ENCODE measurements at regions not wholly inside any gene's neighbourhood (a gene's known extent, or its start where the extent isn't known, plus 50 kb on each side); places are given as distances from the start of the nearest gene placed in this dataset.
"Not testable (repeated sequence)": the region's sequence is repeated elsewhere in the genome, so short reads cannot be mapped to it uniquely, and the experiment has no call there.

DNA sequence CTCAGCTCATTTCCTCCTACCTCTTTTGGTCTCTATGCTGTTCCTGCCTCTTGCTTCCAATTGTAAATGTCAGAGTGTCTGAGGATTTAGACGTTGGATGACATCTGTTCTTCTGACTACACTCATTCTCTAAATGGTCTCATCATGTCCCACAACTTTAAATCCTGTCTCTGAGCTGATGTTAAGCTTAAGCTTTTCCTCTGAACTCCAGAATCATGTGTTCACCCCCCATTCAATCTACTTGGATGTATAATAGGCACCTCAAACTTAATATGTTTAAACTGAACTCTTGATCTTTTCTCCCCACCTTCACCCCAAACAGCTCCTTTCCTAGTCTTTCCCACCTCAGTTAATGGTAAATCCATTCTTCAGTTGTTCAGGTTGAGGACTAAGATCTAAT lies 433.6 kb downstream of the CSNK1G3 start:
- peaks cover 21% of the 10 kb centered on the region for H3K9me3 ChIP-seq (ENCODE audit: insufficient read depth, low read depth, low read length)
- no peaks in the 10 kb centered on the region for H3K4me1 ChIP-seq (ENCODE audit: insufficient read depth, low read length)
- WGBS: 89% methylated on average over 1 of the region's 1 CpG
- no peak overlapping the region for H3K4me3 ChIP-seq (ENCODE audit: low read length)
- H3K27me3 ChIP-seq (ENCODE audit: insufficient read depth, low read length): no peaks in the 10 kb centered on the region
- no peak overlapping the region for H3K27ac ChIP-seq (ENCODE audit: low read depth, low read length)
- no peak overlapping the region for H3K9ac ChIP-seq (ENCODE audit: low read depth, low read length)
- H3K36me3 ChIP-seq (ENCODE audit: insufficient read depth, low read length): 0 out of 2 replicates have a peak, but pooled peaks cover under 1% of the 10 kb centered on the region

GRCh38 chr5:123943151-123943550 lies 431.2 kb downstream of the CSNK1G3 start:
- peaks cover 8% of the 10 kb centered on the region; the same call in 1 of the 2 replicates for H3K36me3 ChIP-seq (ENCODE audit: insufficient read depth, low read length)
- H3K4me1 ChIP-seq (ENCODE audit: insufficient read depth, low read length): no peaks in the 10 kb centered on the region
- H3K27ac ChIP-seq (ENCODE audit: low read depth, low read length): no peak overlapping the region
- H3K4me3 ChIP-seq (ENCODE audit: low read length): no peak overlapping the region
- H3K9me3 ChIP-seq (ENCODE audit: insufficient read depth, low read depth, low read length): peaks cover 42% of the 10 kb centered on the region
- no peaks in the 10 kb centered on the region for H3K27me3 ChIP-seq (ENCODE audit: insufficient read depth, low read length)
- H3K9ac ChIP-seq (ENCODE audit: low read depth, low read length): no peak overlapping the region

GRCh38 chr5:123940416-123940815 lies 428.4 kb downstream of the CSNK1G3 start:
- Histone ChIP-seq H3K9ac (ENCODE audit: low read depth, low read length) (no peak overlapping the region), H3K4me3 (ENCODE audit: low read length) (no peak overlapping the region), H3K9me3 (ENCODE audit: insufficient read depth, low read depth, low read length) (peaks cover 67% of the 10 kb centered on the region), H3K36me3 (ENCODE audit: insufficient read depth, low read length) (peaks cover 18% of the 10 kb centered on the region), H3K27ac (ENCODE audit: low read depth, low read length) (no peak overlapping the region), H3K27me3 (ENCODE audit: insufficient read depth, low read length) (no peaks in the 10 kb centered on the region), H3K4me1 (ENCODE audit: insufficient read depth, low read length) (no peaks in the 10 kb centered on the region)

GRCh38 chr5:123937230-123937629 lies 425.3 kb downstream of the CSNK1G3 start:
- Histone ChIP-seq H3K9me3 (ENCODE audit: insufficient read depth, low read depth, low read length) (peaks cover 61% of the 10 kb centered on the region), H3K4me1 (ENCODE audit: insufficient read depth, low read length) (no peaks in the 10 kb centered on the region), H3K36me3 (ENCODE audit: insufficient read depth, low read length) (peaks cover 18% of the 10 kb centered on the region), H3K4me3 (ENCODE audit: low read length) (no peak overlapping the region), H3K27ac (ENCODE audit: low read depth, low read length) (no peak overlapping the region), H3K9ac (ENCODE audit: low read depth, low read length) (no peak overlapping the region), H3K27me3 (ENCODE audit: insufficient read depth, low read length) (no peaks in the 10 kb centered on the region)
- WGBS: 70% methylated on average over 6 of the region's 6 CpGs

DNA sequence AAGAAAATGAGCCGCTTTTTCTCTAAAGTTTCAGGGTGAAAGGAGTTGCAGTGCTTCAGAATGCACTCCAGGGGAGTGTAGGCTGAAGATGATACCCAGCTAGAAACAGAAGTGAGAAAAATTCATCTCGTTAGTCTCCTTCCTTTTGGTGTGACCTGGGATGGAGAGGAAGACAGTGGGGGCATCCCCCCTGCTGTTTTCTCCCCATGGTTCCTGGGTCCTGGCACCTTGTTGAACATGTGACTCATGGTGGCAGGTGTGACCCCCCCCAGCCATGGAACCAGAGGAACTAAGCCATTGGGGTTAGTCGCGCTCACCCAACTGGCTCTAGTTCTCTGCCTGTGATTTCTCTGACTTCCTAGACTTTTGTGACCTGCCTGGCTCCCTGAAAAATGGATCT lies 424.6 kb downstream of the CSNK1G3 start:
- H3K4me3 ChIP-seq (ENCODE audit: low read length): no peak overlapping the region
- peaks cover 18% of the 10 kb centered on the region for H3K36me3 ChIP-seq (ENCODE audit: insufficient read depth, low read length)
- 95% methylated on average over 4 of the region's 4 CpGs for WGBS
- H3K9me3 ChIP-seq (ENCODE audit: insufficient read depth, low read depth, low read length): peaks cover 55% of the 10 kb centered on the region
- H3K4me1 ChIP-seq (ENCODE audit: insufficient read depth, low read length): no peaks in the 10 kb centered on the region
- H3K27ac ChIP-seq (ENCODE audit: low read depth, low read length): no peak overlapping the region
- H3K27me3 ChIP-seq (ENCODE audit: insufficient read depth, low read length): no peaks in the 10 kb centered on the region
- no peak overlapping the region for H3K9ac ChIP-seq (ENCODE audit: low read depth, low read length)

DNA sequence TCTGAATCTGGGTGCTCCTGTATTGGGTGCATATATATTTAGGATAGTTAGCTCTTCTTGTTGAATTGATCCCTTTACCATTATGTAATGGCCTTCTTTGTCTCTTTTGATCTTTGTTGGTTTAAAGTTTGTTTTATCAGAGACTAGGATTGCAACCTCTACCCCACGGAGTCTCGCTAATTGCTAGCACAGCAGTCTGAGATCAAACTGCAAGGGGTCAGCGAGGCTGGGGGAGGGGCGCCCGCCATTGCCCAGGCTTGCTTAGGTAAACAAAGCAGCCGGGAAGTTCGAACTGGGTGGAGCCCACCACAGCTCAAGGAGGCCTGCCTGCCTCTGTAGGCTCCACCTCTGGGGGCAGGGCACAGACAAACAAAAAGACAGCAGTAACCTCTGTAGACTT lies 421.8 kb downstream of the CSNK1G3 start:
- H3K9ac ChIP-seq (ENCODE audit: low read depth, low read length); H3K4me1 ChIP-seq (ENCODE audit: insufficient read depth, low read length); H3K4me3 ChIP-seq (ENCODE audit: low read length); H3K27me3 ChIP-seq (ENCODE audit: insufficient read depth, low read length); H3K36me3 ChIP-seq (ENCODE audit: insufficient read depth, low read length); H3K27ac ChIP-seq (ENCODE audit: low read depth, low read length): not testable (repeated sequence)
- WGBS: 52% methylated on average over 5 of the region's 7 CpGs
- peaks cover 31% of the 10 kb centered on the region for H3K9me3 ChIP-seq (ENCODE audit: insufficient read depth, low read depth, low read length)

DNA sequence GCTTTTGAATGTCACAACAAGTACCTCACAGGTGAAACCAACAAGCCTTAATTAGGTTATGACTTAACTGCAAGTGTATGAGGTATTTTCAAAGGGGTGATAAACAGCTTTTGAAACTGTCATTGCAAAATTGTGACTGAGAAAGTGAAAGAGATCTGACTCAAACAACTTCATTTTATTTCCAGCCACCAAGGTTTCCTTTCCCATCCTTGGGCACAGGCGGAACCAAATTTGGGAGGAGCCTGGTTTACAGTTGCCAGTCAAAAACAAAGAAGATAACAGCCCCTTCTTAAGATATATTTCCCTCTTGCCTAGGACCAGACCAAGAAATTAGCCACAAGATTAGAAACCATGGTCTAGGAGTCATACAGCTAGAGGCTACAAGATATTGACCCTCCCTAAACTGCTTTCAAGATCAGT lies 417.1 kb downstream of the CSNK1G3 start:
- no peak overlapping the region for H3K9ac ChIP-seq (ENCODE audit: low read depth, low read length)
- no peaks in the 10 kb centered on the region for H3K36me3 ChIP-seq (ENCODE audit: insufficient read depth, low read length)
- no peaks in the 10 kb centered on the region for H3K4me1 ChIP-seq (ENCODE audit: insufficient read depth, low read length)
- no peak overlapping the region for H3K27ac ChIP-seq (ENCODE audit: low read depth, low read length)
- H3K9me3 ChIP-seq (ENCODE audit: insufficient read depth, low read depth, low read length): no peaks in the 10 kb centered on the region
- no peaks in the 10 kb centered on the region for H3K27me3 ChIP-seq (ENCODE audit: insufficient read depth, low read length)
- H3K4me3 ChIP-seq (ENCODE audit: low read length): no peak overlapping the region
- WGBS: 90% methylated on average over 1 of the region's 1 CpG

- no peaks in the 10 kb centered on the region for H3K27me3 ChIP-seq (ENCODE audit: insufficient read depth, low read length)
- no peaks in the 10 kb centered on the region for H3K4me1 ChIP-seq (ENCODE audit: insufficient read depth, low read length)
- H3K4me3 ChIP-seq (ENCODE audit: low read length): no peak overlapping the region
- no peak overlapping the region for H3K9ac ChIP-seq (ENCODE audit: low read depth, low read length)
- H3K36me3 ChIP-seq (ENCODE audit: insufficient read depth, low read length): no peaks in the 10 kb centered on the region
- WGBS: 100% methylated on average over 2 of the region's 2 CpGs
- H3K9me3 ChIP-seq (ENCODE audit: insufficient read depth, low read depth, low read length): no peaks in the 10 kb centered on the region
- no peak overlapping the region for H3K27ac ChIP-seq (ENCODE audit: low read depth, low read length)
These were observed 416.4 kb downstream of the CSNK1G3 start for GRCh38 chr5:123928401-123928800.

- Histone ChIP-seq H3K27me3 (ENCODE audit: insufficient read depth, low read length) (no peaks in the 10 kb centered on the region), H3K36me3 (ENCODE audit: insufficient read depth, low read length) (no peaks in the 10 kb centered on the region), H3K4me1 (ENCODE audit: insufficient read depth, low read length) (no peaks in the 10 kb centered on the region), H3K9me3 (ENCODE audit: insufficient read depth, low read depth, low read length) (no peaks in the 10 kb centered on the region), H3K9ac (ENCODE audit: low read depth, low read length) (no peak overlapping the region), H3K27ac (ENCODE audit: low read depth, low read length) (no peak overlapping the region), H3K4me3 (ENCODE audit: low read length) (no peak overlapping the region)
These were observed 409.2 kb downstream of the CSNK1G3 start for GRCh38 chr5:123921193-123921592.

- Histone ChIP-seq H3K4me1 (ENCODE audit: insufficient read depth, low read length) (no peaks in the 10 kb centered on the region), H3K4me3 (ENCODE audit: low read length) (no peak overlapping the region), H3K9me3 (ENCODE audit: insufficient read depth, low read depth, low read length) (no peaks in the 10 kb centered on the region), H3K27ac (ENCODE audit: low read depth, low read length) (no peak overlapping the region), H3K9ac (ENCODE audit: low read depth, low read length) (no peak overlapping the region), H3K36me3 (ENCODE audit: insufficient read depth, low read length) (no peaks in the 10 kb centered on the region), H3K27me3 (ENCODE audit: insufficient read depth, low read length) (no peaks in the 10 kb centered on the region)
- 92% methylated on average over 7 of the region's 8 CpGs for WGBS
These were observed 404.6 kb downstream of the CSNK1G3 start for GRCh38 chr5:123916345-123917121.

DNA sequence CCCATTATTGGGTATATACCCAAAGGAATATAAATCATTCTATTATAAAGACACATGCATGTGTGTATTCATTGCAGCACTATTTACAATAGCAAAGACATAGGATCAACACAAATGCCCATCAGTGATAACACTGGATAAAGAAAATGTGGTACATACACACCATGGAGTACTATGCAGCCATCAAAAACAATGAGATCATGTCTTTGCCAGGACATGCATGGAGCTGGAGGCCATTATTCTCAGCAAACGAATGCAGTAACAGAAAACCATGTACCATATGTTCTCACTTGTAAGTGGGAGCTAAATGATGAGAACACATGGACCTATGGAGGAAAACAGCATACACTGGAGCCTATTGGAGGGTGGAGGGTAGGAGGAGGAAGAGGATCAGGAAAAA lies 402.4 kb downstream of the CSNK1G3 start:
- H3K9me3 ChIP-seq (ENCODE audit: insufficient read depth, low read depth, low read length): no peaks in the 10 kb centered on the region
- no peak overlapping the region for H3K27ac ChIP-seq (ENCODE audit: low read depth, low read length)
- no peak overlapping the region for H3K4me3 ChIP-seq (ENCODE audit: low read length)
- H3K27me3 ChIP-seq (ENCODE audit: insufficient read depth, low read length): no peaks in the 10 kb centered on the region
- H3K9ac ChIP-seq (ENCODE audit: low read depth, low read length): no peak overlapping the region
- H3K36me3 ChIP-seq (ENCODE audit: insufficient read depth, low read length): no peaks in the 10 kb centered on the region
- H3K4me1 ChIP-seq (ENCODE audit: insufficient read depth, low read length): peaks cover 4% of the 10 kb centered on the region; the same call in 1 of the 2 replicates
- WGBS: 100% methylated on average over 1 of the region's 1 CpG

- H3K9ac ChIP-seq (ENCODE audit: low read depth, low read length): no peak overlapping the region
- 93% methylated on average over 1 of the region's 3 CpGs for WGBS
- no peak overlapping the region for H3K4me3 ChIP-seq (ENCODE audit: low read length)
- H3K9me3 ChIP-seq (ENCODE audit: insufficient read depth, low read depth, low read length): no peaks in the 10 kb centered on the region
- H3K27me3 ChIP-seq (ENCODE audit: insufficient read depth, low read length): no peaks in the 10 kb centered on the region
- H3K27ac ChIP-seq (ENCODE audit: low read depth, low read length): no peak overlapping the region
- H3K4me1 ChIP-seq (ENCODE audit: insufficient read depth, low read length): peaks cover 4% of the 10 kb centered on the region; the same call in 1 of the 2 replicates
- H3K36me3 ChIP-seq (ENCODE audit: insufficient read depth, low read length): no peaks in the 10 kb centered on the region
These were observed 395.4 kb downstream of the CSNK1G3 start for GRCh38 chr5:123907349-123907748.

Data from HUES64 (cell line).